Inferior parietal cortex (tissue), 1 donor: ENCODE measurements at regions not wholly inside any gene's neighbourhood (a gene's known extent, or its start where the extent isn't known, plus 50 kb on each side); places are given as distances from the start of the nearest gene placed in this dataset.
A peak's percentile ranks its signal among the peaks of the same experiment; 100 is the strongest.

Experiments
- DNase-seq: peaks from one replicate; pipeline ENCODE4 v3.0.0-alpha.2; 2016; ENCODE audit errors: extremely low spot score

GRCh38 chr17:69605571-69605970 lies 191.1 kb downstream of the MAP2K6 start:
- no peak for DNase-seq

- no peak for DNase-seq
Observed at GRCh38 chr17:69606142-69606800, 191.8 kb downstream of the MAP2K6 start.

- DNase-seq: peak; percentile 82
Observed at GRCh38 chr17:69607162-69607834, 192.8 kb downstream of the MAP2K6 start.

DNA sequence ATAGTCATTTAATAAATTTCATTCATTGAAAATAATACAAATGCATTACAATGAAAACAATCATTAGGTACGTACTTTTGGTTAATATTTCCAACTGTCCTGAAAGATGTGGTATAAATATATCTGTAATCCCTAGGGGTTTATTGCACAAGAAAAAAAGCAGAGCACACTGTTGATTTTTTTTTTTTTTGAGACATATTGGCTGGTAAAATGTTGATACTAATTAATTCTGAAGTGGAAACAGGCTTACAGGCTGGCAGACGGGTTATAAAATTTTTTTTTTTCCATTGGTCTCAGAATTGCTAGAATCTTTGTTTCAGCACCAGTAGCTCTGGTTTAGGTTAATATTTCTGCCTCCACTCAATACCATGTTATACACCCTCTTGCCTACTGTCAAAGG lies 193.6 kb downstream of the MAP2K6 start:
- no peak for DNase-seq

DNA sequence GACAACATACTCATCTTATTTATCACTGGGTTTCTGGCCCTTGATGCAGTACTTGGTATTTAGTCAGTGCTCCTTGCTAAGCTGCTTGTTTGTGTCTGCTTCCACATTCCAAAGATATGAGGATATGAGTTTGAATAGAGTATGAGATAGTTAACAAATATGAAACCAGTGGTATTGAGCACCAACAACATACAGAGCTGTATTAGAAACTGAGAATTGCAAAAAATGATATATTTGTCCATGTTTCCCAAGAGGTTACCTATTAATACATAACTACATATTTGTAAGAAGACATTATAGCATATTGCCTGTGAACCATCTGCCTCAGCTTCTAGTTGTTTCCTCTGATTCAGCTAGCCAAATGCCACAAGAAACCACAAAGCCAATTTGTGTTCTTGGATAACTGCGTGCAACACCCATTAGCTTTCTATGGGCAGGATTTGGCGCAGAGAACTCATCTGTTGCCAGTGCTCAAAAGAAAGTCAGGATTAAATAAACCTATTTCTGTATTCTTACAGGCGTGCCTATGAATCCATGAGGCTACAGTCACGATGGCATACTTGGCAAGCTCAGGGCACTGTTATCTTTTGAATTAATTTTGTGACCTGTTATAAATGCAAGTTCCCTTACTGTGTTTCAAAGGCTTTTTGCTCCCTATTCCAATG lies 194.4 kb downstream of the MAP2K6 start:
- DNase-seq: no peak

GRCh38 chr17:69609473-69610305 lies 195.2 kb downstream of the MAP2K6 start:
- DNase-seq: peak; percentile 29

GRCh38 chr17:69620363-69620762 lies 205.9 kb downstream of the MAP2K6 start:
- no peak for DNase-seq

DNA sequence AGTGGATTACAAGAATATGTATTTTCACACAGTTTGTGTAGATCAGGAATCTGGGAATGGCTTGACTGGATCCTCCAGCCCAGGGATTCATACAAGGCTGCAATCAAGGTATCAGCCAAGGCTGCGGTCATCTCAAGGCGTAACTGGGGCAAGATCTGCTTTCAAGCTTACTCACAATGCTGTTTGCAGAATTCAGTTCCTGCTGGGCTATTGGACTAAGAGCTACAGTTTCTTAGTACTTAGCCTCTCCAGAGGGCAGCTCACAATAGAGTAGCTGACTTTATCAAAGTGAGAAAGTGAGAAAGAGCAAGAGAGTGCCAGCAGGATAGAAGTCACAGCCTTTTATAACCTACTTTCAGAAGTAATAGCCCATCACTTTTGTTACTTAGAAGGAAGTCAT lies 211.0 kb downstream of the MAP2K6 start:
- no peak for DNase-seq

GRCh38 chr17:69630056-69630635 lies 215.6 kb downstream of the MAP2K6 start:
- DNase-seq: no peak

- DNase-seq: no peak
Observed at GRCh38 chr17:69634844-69635243, 220.3 kb downstream of the MAP2K6 start.

DNA sequence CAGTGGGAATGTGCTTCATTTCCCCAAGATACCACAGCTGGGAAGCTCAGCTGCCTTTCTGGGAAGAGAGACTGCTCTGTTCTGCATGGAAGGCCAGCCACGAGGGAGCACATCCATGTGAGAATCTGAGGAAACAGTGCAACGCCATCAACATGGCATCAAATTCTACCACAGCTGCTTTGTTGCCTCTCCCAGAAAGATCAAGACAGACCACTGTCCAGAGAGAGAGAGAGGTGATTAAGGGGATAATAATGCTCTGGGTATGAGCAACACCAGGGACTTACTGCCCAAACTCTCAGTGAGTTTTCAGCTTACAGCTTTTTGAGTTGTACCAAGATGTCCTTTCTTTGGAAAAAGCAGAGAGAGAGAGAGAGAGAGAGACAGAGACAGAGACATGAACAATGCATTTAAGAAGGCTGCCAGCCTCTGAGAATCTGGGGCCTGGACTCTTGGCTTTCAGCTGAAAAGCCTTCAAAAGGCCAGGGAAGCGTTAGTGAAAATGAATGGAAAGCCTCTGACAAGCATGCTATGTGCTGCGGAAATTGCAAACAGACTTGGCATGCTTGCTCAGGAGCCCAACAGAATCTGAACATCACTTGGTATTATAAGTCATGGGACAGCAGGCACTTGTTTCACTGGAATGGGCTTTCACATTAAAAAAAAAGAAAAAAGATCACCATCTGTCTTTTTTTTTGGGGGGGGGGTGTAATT lies 223.1 kb downstream of the MAP2K6 start:
- no peak for DNase-seq

- DNase-seq: no peak
Observed at GRCh38 chr17:69639096-69639495, 224.6 kb downstream of the MAP2K6 start.

- DNase-seq: no peak
Observed at GRCh38 chr17:69640073-69640472, 225.6 kb downstream of the MAP2K6 start.

DNA sequence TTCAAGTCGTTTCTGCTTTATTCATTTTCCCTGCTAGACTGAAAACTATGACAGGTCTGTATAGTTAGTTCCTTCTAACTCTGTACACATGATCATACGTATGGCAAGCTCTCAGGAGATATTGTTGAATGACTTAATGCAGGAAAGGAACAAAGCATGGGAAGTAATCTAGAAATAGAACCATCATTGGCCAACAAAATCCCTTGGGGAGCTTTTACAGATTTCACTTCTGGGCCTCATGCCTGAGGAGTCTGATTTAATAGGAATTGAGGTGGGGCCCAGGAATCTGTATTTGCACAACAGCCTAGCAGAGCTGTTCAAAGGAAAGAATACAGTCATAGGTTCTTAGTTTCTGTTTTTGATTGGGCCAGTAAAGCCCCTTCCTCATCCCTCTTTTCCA lies 229.2 kb downstream of the MAP2K6 start:
- DNase-seq: no peak

- no peak for DNase-seq
Observed at GRCh38 chr17:69646729-69647128, 232.2 kb downstream of the MAP2K6 start.

GRCh38 chr17:69650881-69651280 lies 236.4 kb downstream of the MAP2K6 start:
- DNase-seq: no peak

GRCh38 chr17:69651921-69652320 lies 237.4 kb downstream of the MAP2K6 start:
- no peak for DNase-seq

- DNase-seq: no peak
Observed at GRCh38 chr17:69654981-69655855, 240.7 kb downstream of the MAP2K6 start.

DNA sequence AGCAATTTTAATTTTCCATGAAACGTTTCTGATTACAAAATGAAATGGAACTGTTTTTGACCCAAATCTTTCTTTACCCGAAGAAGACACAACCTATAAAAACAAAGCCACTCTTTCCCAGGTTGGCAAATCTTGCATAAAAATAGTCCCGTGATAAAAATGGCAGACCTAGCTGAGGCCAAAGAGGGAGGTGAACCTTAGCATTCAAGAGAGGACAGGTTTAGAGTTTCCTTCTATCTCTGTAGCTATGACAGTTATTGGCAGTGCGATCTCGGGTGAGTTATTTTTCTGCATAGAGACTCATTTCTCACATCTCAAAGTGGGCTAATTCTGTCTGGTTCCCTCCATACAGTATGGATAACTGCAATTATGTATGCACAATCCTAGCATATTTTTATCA lies 241.4 kb downstream of the MAP2K6 start:
- DNase-seq: no peak
